Mucosa of rectum (tissue), 2 donors: ENCODE measurements at regions not wholly inside any gene's neighbourhood (a gene's known extent, or its start where the extent isn't known, plus 50 kb on each side); places are given as distances from the start of the nearest gene placed in this dataset.

Experiments used
- H3K27ac ChIP-seq, 2 donors: one replicate each; pipeline ENCODE4 v1.7.0; 2013; ENCODE audit warnings: inconsistent platforms in 2 of 2, low read depth in 2 of 2, low read length in 2 of 2
- H3K27me3 ChIP-seq, 2 donors: one replicate each; pipeline ENCODE4 v1.7.0; 2013; ENCODE audit warnings: low read length in 2 of 2; ENCODE audit not compliant: control insufficient read depth in 2 of 2, insufficient read depth in 2 of 2
- H3K36me3 ChIP-seq, 2 donors: one replicate each; pipeline ENCODE4 v1.7.0; 2013; ENCODE audit warnings: low read length in 2 of 2; ENCODE audit not compliant: control insufficient read depth in 2 of 2, insufficient read depth in 2 of 2
- H3K4me1 ChIP-seq, 2 donors: one replicate each; pipeline ENCODE4 v1.7.0; 2013; ENCODE audit warnings: low read length in 2 of 2, mild to moderate bottlenecking in 1 of 2; ENCODE audit not compliant: control insufficient read depth in 2 of 2, insufficient read depth in 2 of 2
- H3K4me3 ChIP-seq, 2 donors: one replicate each; pipeline ENCODE4 v1.7.0; 2013; ENCODE audit warnings: low read length in 2 of 2
- H3K9ac ChIP-seq, 2 donors: one replicate each; pipeline ENCODE4 v1.7.0; 2013; ENCODE audit warnings: low read length in 2 of 2, low read depth in 1 of 2, mild to moderate bottlenecking in 1 of 2
- H3K9me3 ChIP-seq, 2 donors: one replicate each; pipeline ENCODE4 v1.7.0; 2013; ENCODE audit warnings: low read length in 2 of 2; ENCODE audit not compliant: control insufficient read depth in 2 of 2
- donor health status: healthy.
- donor health status: Normal muscosa, but diverticular disease.

- Histone ChIP-seq H3K9me3 (peaks cover 4 to 10% of the 10 kb centered on the region in 2 donors), H3K4me3 (no peak overlapping the region), H3K4me1 (peaks cover 0 to 9% of the 10 kb centered on the region in 2 donors), H3K27me3 (peaks cover 0 to 2% of the 10 kb centered on the region in 2 donors), H3K36me3 (no peaks in the 10 kb centered on the region), H3K27ac (no peak overlapping the region), H3K9ac (no peak overlapping the region)
Measured at GRCh38 chr2:106624787-106625380, 137.7 kb downstream of the CD8B2 start.

GRCh38 chr2:106628377-106628776, 141.2 kb downstream of the CD8B2 start:
- Histone ChIP-seq H3K9me3 (peaks cover 4 to 10% of the 10 kb centered on the region in 2 donors), H3K4me1 (peaks cover 0 to 8% of the 10 kb centered on the region in 2 donors), H3K27me3 (peaks cover 0 to 2% of the 10 kb centered on the region in 2 donors), H3K9ac (no peak overlapping the region), H3K27ac (no peak overlapping the region), H3K36me3 (no peaks in the 10 kb centered on the region), H3K4me3 (no peak overlapping the region)

- no peaks in the 10 kb centered on the region for H3K27me3 ChIP-seq
- no peaks in the 10 kb centered on the region for H3K36me3 ChIP-seq
- no peak overlapping the region for H3K9ac ChIP-seq
- H3K9me3 ChIP-seq = peaks cover 4 to 10% of the 10 kb centered on the region in 2 donors
- no peak overlapping the region for H3K27ac ChIP-seq
- peaks cover 0 to 1% of the 10 kb centered on the region in 2 donors for H3K4me1 ChIP-seq
- no peak overlapping the region for H3K4me3 ChIP-seq
Measured at GRCh38 chr2:106629981-106630380, 142.8 kb downstream of the CD8B2 start.

GRCh38 chr2:106631281-106631680, 144.1 kb downstream of the CD8B2 start:
- Histone ChIP-seq H3K9me3 (peaks cover 4 to 10% of the 10 kb centered on the region in 2 donors), H3K27ac (no peak overlapping the region), H3K9ac (no peak overlapping the region), H3K4me1 (no peaks in the 10 kb centered on the region), H3K4me3 (no peak overlapping the region), H3K36me3 (no peaks in the 10 kb centered on the region), H3K27me3 (no peaks in the 10 kb centered on the region)

GRCh38 chr2:106638043-106638442, 150.9 kb downstream of the CD8B2 start:
- H3K27me3 ChIP-seq = no peaks in the 10 kb centered on the region
- H3K9me3 ChIP-seq = no peaks in the 10 kb centered on the region
- no peaks in the 10 kb centered on the region for H3K4me1 ChIP-seq
- no peak overlapping the region for H3K4me3 ChIP-seq
- no peak overlapping the region for H3K27ac ChIP-seq
- no peaks in the 10 kb centered on the region for H3K36me3 ChIP-seq
- no peak overlapping the region for H3K9ac ChIP-seq

- Histone ChIP-seq H3K27me3 (no peaks in the 10 kb centered on the region), H3K36me3 (no peaks in the 10 kb centered on the region), H3K27ac (no peak overlapping the region), H3K9ac (no peak overlapping the region), H3K9me3 (no peaks in the 10 kb centered on the region), H3K4me3 (no peak overlapping the region), H3K4me1 (no peaks in the 10 kb centered on the region)
Measured at GRCh38 chr2:106638580-106638979, 151.4 kb downstream of the CD8B2 start.

GRCh38 chr2:106642679-106643078, 155.5 kb downstream of the CD8B2 start:
- Histone ChIP-seq H3K9me3 (no peaks in the 10 kb centered on the region), H3K36me3 (no peaks in the 10 kb centered on the region), H3K4me1 (no peaks in the 10 kb centered on the region), H3K27me3 (no peaks in the 10 kb centered on the region), H3K27ac (no peak overlapping the region), H3K4me3 (no peak overlapping the region), H3K9ac (no peak overlapping the region)

- Histone ChIP-seq H3K27ac (no peak overlapping the region), H3K36me3 (no peaks in the 10 kb centered on the region), H3K4me1 (no peaks in the 10 kb centered on the region), H3K9me3 (no peaks in the 10 kb centered on the region), H3K9ac (no peak overlapping the region), H3K4me3 (no peak overlapping the region), H3K27me3 (no peaks in the 10 kb centered on the region)
Measured at GRCh38 chr2:106644623-106645022, 157.5 kb downstream of the CD8B2 start.

- H3K4me1 ChIP-seq = no peaks in the 10 kb centered on the region
- no peak overlapping the region for H3K27ac ChIP-seq
- no peaks in the 10 kb centered on the region for H3K36me3 ChIP-seq
- no peaks in the 10 kb centered on the region for H3K27me3 ChIP-seq
- H3K9ac ChIP-seq = no peak overlapping the region
- no peaks in the 10 kb centered on the region for H3K9me3 ChIP-seq
- no peak overlapping the region for H3K4me3 ChIP-seq
Measured at GRCh38 chr2:106646605-106647004, 159.4 kb downstream of the CD8B2 start.

GRCh38 chr2:106649306-106649705, 162.1 kb downstream of the CD8B2 start:
- Histone ChIP-seq H3K27ac (no peak overlapping the region), H3K4me1 (no peaks in the 10 kb centered on the region), H3K9me3 (no peaks in the 10 kb centered on the region), H3K4me3 (no peak overlapping the region), H3K36me3 (no peaks in the 10 kb centered on the region), H3K9ac (no peak overlapping the region), H3K27me3 (no peaks in the 10 kb centered on the region)

- Histone ChIP-seq H3K9me3 (no peaks in the 10 kb centered on the region), H3K4me1 (no peaks in the 10 kb centered on the region), H3K27me3 (no peaks in the 10 kb centered on the region), H3K27ac (no peak overlapping the region), H3K4me3 (no peak overlapping the region), H3K9ac (no peak overlapping the region), H3K36me3 (no peaks in the 10 kb centered on the region)
Measured at GRCh38 chr2:106653465-106653864, 166.3 kb downstream of the CD8B2 start.
